ENCODE measurements at regions not wholly inside any gene's neighbourhood (a gene's known extent, or its start where the extent isn't known, plus 50 kb on each side); places are given as distances from the start of the nearest gene placed in this dataset.

DNA sequence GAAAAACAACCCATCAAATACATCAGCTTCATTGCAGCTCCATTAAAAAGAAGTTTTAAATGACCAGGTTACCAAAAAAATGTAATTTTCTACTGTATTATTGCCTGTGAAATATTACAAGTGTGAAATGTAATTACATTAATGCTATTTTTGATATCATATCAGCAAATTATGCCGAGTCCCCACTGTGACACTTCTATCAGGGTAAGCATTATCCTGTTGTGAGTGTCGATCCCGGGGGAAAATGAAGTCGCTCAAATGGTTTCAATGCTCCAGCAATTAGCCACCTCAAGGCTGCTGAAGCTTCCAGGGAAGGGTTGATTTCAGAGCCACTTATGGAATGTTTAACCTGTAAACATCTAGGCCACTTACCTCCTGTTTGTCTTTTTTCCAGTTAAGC lies 70.4 kb downstream of the RCN1 start:
- peaks cover 3% of the 10 kb centered on the region for H3K27me3 ChIP-seq (ENCODE audit: control insufficient read depth, insufficient read depth, low read length)
- H3K36me3 ChIP-seq (ENCODE audit: control insufficient read depth, insufficient read depth, low read length) = no peaks in the 10 kb centered on the region
- DNase-seq (ENCODE audit: low read depth) (no peak), FAIRE-seq (no peak)
- no peak overlapping the region for H3K4me3 ChIP-seq (ENCODE audit: low read depth, low read length)
- TF ChIP-seq, protein P1, sequence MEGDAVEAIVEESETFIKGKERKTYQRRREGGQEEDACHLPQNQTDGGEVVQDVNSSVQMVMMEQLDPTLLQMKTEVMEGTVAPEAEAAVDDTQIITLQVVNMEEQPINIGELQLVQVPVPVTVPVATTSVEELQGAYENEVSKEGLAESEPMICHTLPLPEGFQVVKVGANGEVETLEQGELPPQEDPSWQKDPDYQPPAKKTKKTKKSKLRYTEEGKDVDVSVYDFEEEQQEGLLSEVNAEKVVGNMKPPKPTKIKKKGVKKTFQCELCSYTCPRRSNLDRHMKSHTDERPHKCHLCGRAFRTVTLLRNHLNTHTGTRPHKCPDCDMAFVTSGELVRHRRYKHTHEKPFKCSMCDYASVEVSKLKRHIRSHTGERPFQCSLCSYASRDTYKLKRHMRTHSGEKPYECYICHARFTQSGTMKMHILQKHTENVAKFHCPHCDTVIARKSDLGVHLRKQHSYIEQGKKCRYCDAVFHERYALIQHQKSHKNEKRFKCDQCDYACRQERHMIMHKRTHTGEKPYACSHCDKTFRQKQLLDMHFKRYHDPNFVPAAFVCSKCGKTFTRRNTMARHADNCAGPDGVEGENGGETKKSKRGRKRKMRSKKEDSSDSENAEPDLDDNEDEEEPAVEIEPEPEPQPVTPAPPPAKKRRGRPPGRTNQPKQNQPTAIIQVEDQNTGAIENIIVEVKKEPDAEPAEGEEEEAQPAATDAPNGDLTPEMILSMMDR (IDR thresholded peaks at IDR 0.05; ENCODE audit: insufficient read depth, low read length, severe bottlenecking) = no peak

DNA sequence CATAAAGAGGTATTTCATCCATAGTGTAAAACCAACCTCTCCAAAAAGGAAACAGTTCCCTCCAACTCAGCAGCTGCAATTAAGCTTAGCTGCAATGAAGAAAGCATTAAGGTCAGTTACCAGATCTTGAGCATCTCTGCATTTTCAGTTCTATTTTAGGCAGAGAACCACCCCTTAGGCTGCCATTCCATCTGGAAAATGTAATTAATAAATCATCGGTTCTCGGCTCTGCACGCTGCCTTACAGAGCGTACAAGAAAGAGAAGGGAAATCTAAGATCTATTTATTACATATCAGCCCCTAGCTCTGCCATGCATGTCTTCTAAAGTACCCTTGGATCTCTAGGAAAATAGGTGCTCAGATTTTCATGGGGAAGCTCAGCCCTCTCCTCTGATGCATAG lies 71.5 kb downstream of the RCN1 start:
- DNase-seq (ENCODE audit: low read depth) (no peak), FAIRE-seq (no peak)

DNA sequence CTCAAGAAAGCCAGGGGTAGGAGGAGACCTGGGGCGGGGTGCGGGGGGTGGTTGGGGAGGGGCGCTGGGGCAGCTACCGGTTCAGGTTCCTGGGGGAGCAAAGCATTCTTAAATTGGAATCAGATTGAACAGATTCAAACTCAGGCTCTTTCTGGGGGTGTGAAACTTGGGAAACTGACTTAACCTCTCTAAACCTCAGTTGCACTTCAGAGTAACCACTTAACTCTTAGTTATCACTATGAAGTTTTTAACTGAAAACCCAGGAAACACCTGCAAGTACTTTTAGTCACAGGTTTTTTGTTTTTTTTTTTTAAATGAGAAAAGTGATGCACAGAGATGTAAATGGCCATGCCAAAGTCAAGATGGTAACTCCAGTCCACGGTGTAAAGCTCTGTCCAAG lies 72.0 kb downstream of the RCN1 start:
- Histone ChIP-seq H3K4me3 (ENCODE audit: low read depth, low read length) (no peak overlapping the region), H3K36me3 (ENCODE audit: control insufficient read depth, insufficient read depth, low read length) (no peaks in the 10 kb centered on the region), H3K27me3 (ENCODE audit: control insufficient read depth, insufficient read depth, low read length) (peaks cover 3% of the 10 kb centered on the region)
- TF ChIP-seq, protein P1 (IDR thresholded peaks at IDR 0.05; ENCODE audit: insufficient read depth, low read length, severe bottlenecking) = no peak
- DNase-seq (ENCODE audit: low read depth) (no peak), FAIRE-seq (no peak)

More for the DNA sequence above, 71.5 kb downstream of the RCN1 start:
- TF ChIP-seq, protein P1 (IDR thresholded peaks at IDR 0.05; ENCODE audit: insufficient read depth, low read length, severe bottlenecking) = no peak
- Histone ChIP-seq H3K4me3 (ENCODE audit: low read depth, low read length) (no peak overlapping the region), H3K27me3 (ENCODE audit: control insufficient read depth, insufficient read depth, low read length) (peaks cover 3% of the 10 kb centered on the region), H3K36me3 (ENCODE audit: control insufficient read depth, insufficient read depth, low read length) (no peaks in the 10 kb centered on the region)

DNA sequence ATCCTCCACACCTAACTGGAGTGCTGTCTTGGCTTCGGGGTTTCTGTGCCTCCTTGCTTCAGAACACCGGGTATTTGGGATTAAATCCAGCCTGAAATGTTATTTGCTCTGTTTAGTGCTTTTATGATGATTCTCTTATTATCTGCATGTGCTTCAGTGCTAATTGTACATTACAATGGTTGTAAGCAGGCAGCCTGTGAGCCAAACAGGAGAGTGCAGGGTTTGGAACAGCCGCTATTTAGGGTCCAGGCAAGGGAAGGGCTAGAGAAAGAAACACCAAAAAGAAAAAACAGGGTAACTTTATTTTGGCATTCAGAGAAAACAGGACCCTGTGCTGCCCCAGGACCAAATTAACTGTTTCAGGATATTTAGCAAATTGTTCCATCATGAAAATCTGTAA lies 72.7 kb downstream of the RCN1 start:
- TF ChIP-seq, protein P1 (IDR thresholded peaks at IDR 0.05; ENCODE audit: insufficient read depth, low read length, severe bottlenecking) = no peak
- no peak for DNase-seq (ENCODE audit: low read depth)
- no peaks in the 10 kb centered on the region for H3K36me3 ChIP-seq (ENCODE audit: control insufficient read depth, insufficient read depth, low read length)
- no peak for FAIRE-seq
- H3K4me3 ChIP-seq (ENCODE audit: low read depth, low read length) = no peak overlapping the region
- H3K27me3 ChIP-seq (ENCODE audit: control insufficient read depth, insufficient read depth, low read length) = peaks cover 3% of the 10 kb centered on the region

DNA sequence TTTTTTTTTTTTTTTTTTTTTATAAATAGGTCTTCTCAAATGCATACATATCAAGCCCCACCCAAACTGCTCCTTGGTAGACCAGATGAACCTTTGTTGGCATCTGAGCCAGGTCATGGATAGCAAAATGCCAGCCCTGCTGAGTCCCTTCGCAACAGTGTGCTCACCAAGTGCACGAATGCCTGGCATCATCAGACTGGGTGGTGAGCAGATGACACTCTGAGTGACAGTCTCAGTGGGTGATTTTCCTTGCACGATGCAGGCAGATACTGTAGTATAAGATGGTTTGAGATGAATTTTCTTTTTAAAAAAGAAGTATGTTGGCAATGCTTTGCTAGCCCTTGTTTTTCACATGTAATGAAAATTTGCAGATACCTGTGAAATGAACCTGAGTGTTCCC lies 74.0 kb downstream of the RCN1 start:
- FAIRE-seq (no peak), DNase-seq (ENCODE audit: low read depth) (no peak)
- H3K36me3 ChIP-seq (ENCODE audit: control insufficient read depth, insufficient read depth, low read length) = no peaks in the 10 kb centered on the region
- peaks cover 3% of the 10 kb centered on the region for H3K27me3 ChIP-seq (ENCODE audit: control insufficient read depth, insufficient read depth, low read length)
- TF ChIP-seq, protein P1 (IDR thresholded peaks at IDR 0.05; ENCODE audit: insufficient read depth, low read length, severe bottlenecking) = no peak
- H3K4me3 ChIP-seq (ENCODE audit: low read depth, low read length) = no peak overlapping the region

DNA sequence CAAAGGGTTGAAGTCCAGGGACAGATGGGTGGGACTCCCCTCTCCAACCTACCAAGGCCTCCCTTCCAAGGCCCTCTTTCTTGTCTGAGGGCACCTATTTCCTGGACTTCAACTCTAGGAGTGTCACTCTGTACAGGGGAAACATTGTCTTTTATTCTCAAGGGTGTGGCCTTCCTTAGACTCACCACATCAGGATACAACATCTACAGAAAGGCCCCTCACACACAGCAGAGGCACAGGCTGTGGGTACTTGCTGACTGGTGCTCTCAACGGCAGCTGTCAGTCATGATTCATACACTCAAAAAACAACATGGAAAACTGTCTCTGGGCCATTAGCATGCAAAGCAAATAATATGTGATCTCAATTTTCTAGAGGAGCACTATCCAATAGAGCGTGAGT lies 78.0 kb downstream of the RCN1 start:
- Histone ChIP-seq H3K36me3 (ENCODE audit: control insufficient read depth, insufficient read depth, low read length) (no peaks in the 10 kb centered on the region), H3K27me3 (ENCODE audit: control insufficient read depth, insufficient read depth, low read length) (peaks cover 7% of the 10 kb centered on the region), H3K4me3 (ENCODE audit: low read depth, low read length) (no peak overlapping the region)
- TF ChIP-seq, protein P1 (IDR thresholded peaks at IDR 0.05; ENCODE audit: insufficient read depth, low read length, severe bottlenecking) = no peak
- no peak for FAIRE-seq
- DNase-seq (ENCODE audit: low read depth) = no peak

Data from bronchial epithelial cell (primary cell).